Kidney (tissue), 13 donors: ENCODE measurements at regions not wholly inside any gene's neighbourhood (a gene's known extent, or its start where the extent isn't known, plus 50 kb on each side); places are given as distances from the start of the nearest gene placed in this dataset.

Experiments
- DNase-seq, 5 donors: peaks; one replicate each; pipeline ENCODE4 v3.0.0-alpha.2; 2013 to 2020
- FAIRE-seq: peaks from 2 replicates; lab custom pipeline; 2012; peaks lifted over from hg19 to GRCh38; lab: Jason Lieb, UNC
- H3K27ac ChIP-seq, 2 donors: one replicate each; pipeline ENCODE4 v1.7.0; 2013; ENCODE audit warnings: low read depth in 2 of 2, low read length in 2 of 2, inconsistent platforms in 1 of 2
- H3K27me3 ChIP-seq: one replicate; pipeline ENCODE4 v1.7.1; 2013; ENCODE audit warnings: low read length, inconsistent platforms; ENCODE audit not compliant: control insufficient read depth, insufficient read depth
- H3K36me3 ChIP-seq, 3 donors: one replicate each; pipeline versions ENCODE4 v1.7.0 to v1.7.1; 2013; ENCODE audit warnings: low read length in 3 of 3, control low read depth in 1 of 3, inconsistent platforms in 1 of 3; ENCODE audit not compliant: insufficient read depth in 3 of 3, control insufficient read depth in 2 of 3
- H3K4me1 ChIP-seq, 3 donors: one replicate each; pipeline versions ENCODE4 v1.7.0 to v1.7.1; 2013; ENCODE audit warnings: low read length in 3 of 3, inconsistent platforms in 1 of 3, low read depth in 1 of 3; ENCODE audit not compliant: control insufficient read depth in 2 of 3, insufficient read depth in 2 of 3
- H3K4me3 ChIP-seq, 3 donors: one replicate each; pipeline versions ENCODE4 v1.7.0 to v1.8.1; 2013; ENCODE audit warnings: low read length in 3 of 3, control low read depth in 1 of 3, inconsistent platforms in 1 of 3
- H3K9ac ChIP-seq, 3 donors: one replicate each; pipeline versions ENCODE4 v1.7.0 to v1.7.1; 2013; ENCODE audit warnings: low read length in 3 of 3, control low read depth in 1 of 3, inconsistent platforms in 1 of 3
- H3K9me3 ChIP-seq, 3 donors: one replicate each; pipeline versions ENCODE4 v1.7.0 to v1.7.1; 2013; ENCODE audit warnings: low read length in 3 of 3, control low read depth in 1 of 3, inconsistent platforms in 1 of 3; ENCODE audit not compliant: control insufficient read depth in 2 of 3, insufficient read depth in 1 of 3
- intact Hi-C: fragments of 100-400 bp; cut with DNase I; formaldehyde crosslinking; loops from one replicate; pipeline ENCODE4 v1.11.1; 2022
- TF ChIP-seq, protein P1 (sequence below): IDR thresholded peaks from 3 replicates; pipeline ENCODE4 v1.5.1; 2012; ENCODE audit warnings: mild to moderate bottlenecking, moderate library complexity, borderline replicate concordance; ENCODE audit not compliant: insufficient read depth; ENCODE audit errors: extremely low read depth
- donor health status: control.
- donor health status: control.
- donor health status: control.
- donor health status: control.
- donor health status: control.
- donor health status: DM: yes; HTN: yes; CAD: no.
- donor health status: Normal renal cell carcinoma (clear cell type).

DNA sequence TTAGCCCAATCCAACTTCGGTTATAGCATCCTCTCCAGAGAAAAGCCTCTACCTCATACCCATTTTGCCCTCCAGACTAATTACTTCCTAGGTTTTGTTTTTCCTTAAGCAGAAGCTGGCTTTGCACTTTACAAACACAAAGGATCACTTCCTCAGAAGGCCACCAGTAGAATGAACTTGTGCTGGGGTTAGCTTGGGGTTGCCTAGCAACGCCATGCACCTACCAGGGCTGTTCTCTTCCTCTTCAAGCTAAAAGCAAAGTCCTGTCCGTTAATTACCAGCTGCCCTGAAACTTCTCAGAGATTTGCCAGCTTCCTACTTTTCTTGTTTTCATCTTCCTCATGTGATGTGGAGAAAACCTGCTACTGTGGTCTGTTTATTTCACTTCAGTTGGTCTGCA, 132.0 kb upstream of the WWC1 start:
- DNase-seq (peak; percentile 65 to 88 (median 82)), FAIRE-seq (no peak)

DNA sequence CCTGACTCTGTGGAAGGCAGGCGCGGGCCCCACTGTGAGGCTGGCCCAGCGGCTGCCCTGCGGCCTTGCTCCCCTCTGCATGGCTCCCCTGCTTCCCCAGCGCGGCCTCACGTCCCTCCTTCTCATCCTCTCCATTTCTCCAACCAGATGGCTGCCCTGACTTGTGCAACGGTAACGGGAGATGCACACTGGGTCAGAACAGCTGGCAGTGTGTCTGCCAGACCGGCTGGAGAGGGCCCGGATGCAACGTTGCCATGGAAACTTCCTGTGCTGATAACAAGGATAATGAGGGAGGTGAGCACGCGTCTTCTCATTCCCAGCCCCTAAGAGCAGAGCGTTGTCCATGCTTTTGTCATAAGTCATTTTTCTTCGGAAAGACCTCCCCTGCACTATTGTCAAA, 129.0 kb upstream of the WWC1 start:
- no peaks in the 10 kb centered on the region for H3K27me3 ChIP-seq
- H3K4me1 ChIP-seq: peaks cover 0 to 28% (median 10%) of the 10 kb centered on the region in 3 donors
- no peak for FAIRE-seq
- intact Hi-C loops: no loop called here
- no peaks in the 10 kb centered on the region for H3K9me3 ChIP-seq
- no peak overlapping the region for H3K27ac ChIP-seq
- H3K9ac ChIP-seq: no peak overlapping the region
- no peaks in the 10 kb centered on the region for H3K36me3 ChIP-seq
- no peak overlapping the region for H3K4me3 ChIP-seq
- TF ChIP-seq, protein P1, sequence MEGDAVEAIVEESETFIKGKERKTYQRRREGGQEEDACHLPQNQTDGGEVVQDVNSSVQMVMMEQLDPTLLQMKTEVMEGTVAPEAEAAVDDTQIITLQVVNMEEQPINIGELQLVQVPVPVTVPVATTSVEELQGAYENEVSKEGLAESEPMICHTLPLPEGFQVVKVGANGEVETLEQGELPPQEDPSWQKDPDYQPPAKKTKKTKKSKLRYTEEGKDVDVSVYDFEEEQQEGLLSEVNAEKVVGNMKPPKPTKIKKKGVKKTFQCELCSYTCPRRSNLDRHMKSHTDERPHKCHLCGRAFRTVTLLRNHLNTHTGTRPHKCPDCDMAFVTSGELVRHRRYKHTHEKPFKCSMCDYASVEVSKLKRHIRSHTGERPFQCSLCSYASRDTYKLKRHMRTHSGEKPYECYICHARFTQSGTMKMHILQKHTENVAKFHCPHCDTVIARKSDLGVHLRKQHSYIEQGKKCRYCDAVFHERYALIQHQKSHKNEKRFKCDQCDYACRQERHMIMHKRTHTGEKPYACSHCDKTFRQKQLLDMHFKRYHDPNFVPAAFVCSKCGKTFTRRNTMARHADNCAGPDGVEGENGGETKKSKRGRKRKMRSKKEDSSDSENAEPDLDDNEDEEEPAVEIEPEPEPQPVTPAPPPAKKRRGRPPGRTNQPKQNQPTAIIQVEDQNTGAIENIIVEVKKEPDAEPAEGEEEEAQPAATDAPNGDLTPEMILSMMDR: no peak
- DNase-seq: peak in 4 of 5 donors; percentile 72 to 79 (median 74)

More for the DNA sequence above, 132.0 kb upstream of the WWC1 start:
- H3K9me3 ChIP-seq: no peaks in the 10 kb centered on the region
- no peaks in the 10 kb centered on the region for H3K27me3 ChIP-seq
- intact Hi-C loops: no loop called here
- peaks cover 0 to 10% (median 5%) of the 10 kb centered on the region in 3 donors for H3K4me1 ChIP-seq
- no peak overlapping the region for H3K9ac ChIP-seq
- TF ChIP-seq, protein P1: no peak
- H3K4me3 ChIP-seq: no peak overlapping the region
- no peaks in the 10 kb centered on the region for H3K36me3 ChIP-seq
- H3K27ac ChIP-seq: no peak overlapping the region

DNA sequence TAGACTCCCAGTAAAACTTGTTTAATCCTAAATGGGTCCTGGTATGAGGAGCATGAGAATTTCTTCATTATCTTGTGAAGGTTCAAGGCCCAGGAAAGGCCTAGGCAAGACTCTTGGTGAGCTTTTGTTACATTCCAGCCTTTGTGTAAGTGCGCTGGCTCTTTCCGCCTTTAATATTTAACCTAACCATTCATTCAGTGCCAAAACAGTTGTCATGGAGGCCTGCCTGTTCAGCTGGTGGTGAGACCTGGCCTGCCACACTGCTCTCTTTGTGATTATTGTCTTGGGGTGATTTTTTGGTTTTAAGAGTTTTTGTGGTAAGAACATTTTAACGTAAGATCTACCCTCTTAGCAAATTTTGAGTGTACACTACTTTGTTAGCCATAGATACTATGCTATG, 127.5 kb upstream of the WWC1 start:
- intact Hi-C loops: no loop called here
- TF ChIP-seq, protein P1: no peak
- no peaks in the 10 kb centered on the region for H3K27me3 ChIP-seq
- peaks cover 0 to 28% (median 10%) of the 10 kb centered on the region in 3 donors for H3K4me1 ChIP-seq
- no peaks in the 10 kb centered on the region for H3K9me3 ChIP-seq
- peak overlapping the region in 1 of 2 donors; percentile 60 for H3K27ac ChIP-seq
- peak in 3 of 5 donors; percentile 29 to 80 (median 72) for DNase-seq
- FAIRE-seq: peak; percentile 87
- H3K4me3 ChIP-seq: no peak overlapping the region
- H3K36me3 ChIP-seq: no peaks in the 10 kb centered on the region
- no peak overlapping the region for H3K9ac ChIP-seq
